Eye (tissue), 1 donor: ENCODE measurements at regions not wholly inside any gene's neighbourhood (a gene's known extent, or its start where the extent isn't known, plus 50 kb on each side); places are given as distances from the start of the nearest gene placed in this dataset.
"Not testable (repeated sequence)": the region's sequence is repeated elsewhere in the genome, so short reads cannot be mapped to it uniquely, and the experiment has no call there.

Experiments used
- DNase-seq: peaks from one replicate; pipeline ENCODE4 v3.0.0-alpha.2; 2015

DNA sequence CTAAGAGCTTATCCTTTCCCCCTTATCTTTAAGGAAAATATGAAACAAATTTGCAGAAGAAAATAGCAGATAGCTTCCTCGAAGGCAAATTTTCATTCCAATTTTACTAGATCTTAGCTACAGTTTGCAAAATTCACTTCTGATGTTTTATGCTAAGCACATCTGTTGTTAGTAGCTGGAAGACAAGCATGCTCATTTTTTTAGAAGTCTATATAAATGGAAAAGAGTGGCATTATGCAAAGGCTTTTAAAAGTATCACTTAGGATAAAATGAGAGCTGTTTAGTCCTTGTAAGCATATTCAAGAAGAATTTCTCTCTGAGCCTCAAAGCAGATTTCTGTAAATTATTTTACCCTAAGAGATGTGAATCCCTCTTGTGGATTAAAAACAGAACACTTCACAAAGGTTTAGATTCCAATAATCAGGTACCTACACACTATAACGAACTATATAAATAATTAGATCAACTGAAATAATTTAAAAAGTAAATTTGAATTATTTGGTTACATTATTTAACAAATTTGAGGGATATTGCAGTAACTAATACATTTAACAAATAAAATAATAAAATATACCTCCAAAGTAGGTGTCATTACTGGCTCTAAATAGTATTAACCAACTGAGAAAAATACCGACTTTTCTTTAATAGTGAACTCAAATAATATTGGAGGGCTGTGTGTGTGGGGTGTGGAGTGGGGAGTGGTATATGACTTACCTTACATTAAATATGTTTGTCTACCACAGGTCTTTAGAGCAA is 307.1 kb downstream of the SEMA3D start:
- no peak for DNase-seq

DNA sequence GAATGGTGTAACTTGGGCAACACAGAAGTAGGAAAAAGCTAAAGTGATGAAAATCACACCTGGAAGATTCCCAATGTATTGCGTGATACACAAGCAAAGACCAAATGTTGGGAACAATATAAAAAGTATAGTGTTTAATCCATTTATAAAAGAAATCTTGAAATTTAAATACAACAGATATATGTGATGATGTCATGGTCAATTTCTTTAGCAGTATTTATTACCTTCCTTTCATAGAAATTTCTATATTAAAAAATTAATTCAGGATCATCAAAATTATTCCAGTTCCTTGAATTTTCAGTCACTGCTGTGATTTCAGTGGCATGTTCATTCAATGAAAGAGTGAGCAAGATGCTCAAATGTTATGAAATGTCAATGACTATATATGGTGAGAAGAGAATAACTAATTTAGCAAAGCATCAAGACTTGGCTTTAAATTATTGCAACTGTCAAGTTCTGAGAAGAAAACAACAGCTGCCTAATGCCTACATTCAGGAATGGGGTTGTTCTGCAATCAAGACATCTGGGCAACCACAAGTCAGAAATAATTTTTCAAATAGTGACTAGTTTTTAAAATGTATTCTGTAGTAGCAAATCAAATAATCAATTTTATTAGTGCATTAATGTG is 308.8 kb downstream of the SEMA3D start:
- DNase-seq: no peak

DNA sequence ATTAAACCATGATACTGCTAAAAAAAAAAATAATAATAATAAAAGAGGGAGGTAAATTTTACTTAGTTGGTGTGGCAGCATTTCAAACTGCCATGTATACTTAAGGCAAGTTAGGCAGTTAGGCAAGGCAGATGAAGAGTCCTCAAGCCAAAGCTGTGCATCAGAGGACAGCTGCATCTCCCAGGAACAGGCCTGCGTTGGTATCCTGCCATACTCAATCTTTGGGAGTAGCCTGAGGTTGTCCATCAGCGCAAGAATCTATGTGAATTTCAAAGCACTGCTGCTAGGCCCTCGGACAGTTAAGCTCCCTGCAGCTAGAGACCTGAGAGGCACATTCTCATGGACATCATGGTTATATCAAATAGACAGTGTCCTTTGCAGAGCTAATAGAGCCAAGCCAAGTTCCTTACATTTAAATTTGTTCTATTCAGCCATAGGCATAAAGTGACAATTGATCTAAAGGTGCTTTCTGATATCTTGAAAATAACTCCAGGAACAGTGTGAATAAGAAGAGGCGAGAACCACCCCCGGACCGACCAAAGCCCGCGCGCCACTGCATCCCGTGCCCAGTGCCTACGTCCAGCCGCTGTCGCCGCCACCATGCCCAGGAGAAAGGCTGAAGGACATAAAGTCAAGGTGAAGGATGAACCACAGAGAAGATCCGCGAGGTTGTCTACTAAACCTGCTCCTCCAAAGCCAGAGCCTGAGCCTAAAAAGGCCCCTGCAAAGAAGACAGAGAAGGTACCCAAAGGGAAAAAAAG is 310.6 kb downstream of the SEMA3D start:
- DNase-seq: no peak

DNA sequence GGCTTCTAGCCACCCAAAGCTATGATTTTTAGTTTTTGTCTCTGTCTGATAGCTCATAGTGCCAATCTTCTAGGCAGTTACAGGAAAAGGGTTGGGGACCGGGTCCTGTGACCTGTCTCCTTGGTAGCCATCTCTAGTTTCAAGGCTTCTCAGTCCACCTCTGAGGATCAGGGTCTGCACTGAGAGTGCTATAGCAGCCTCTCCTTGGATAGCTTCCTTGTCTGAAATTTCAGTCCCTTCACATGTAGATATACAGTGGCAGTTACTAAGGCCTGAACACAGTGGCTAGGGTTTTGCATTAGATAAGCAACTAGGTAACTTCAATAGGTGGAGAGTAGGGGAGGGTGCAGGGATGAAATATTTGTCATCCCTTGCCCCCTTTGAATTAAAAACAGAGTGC is 321.3 kb downstream of the SEMA3D start:
- DNase-seq: no peak

DNA sequence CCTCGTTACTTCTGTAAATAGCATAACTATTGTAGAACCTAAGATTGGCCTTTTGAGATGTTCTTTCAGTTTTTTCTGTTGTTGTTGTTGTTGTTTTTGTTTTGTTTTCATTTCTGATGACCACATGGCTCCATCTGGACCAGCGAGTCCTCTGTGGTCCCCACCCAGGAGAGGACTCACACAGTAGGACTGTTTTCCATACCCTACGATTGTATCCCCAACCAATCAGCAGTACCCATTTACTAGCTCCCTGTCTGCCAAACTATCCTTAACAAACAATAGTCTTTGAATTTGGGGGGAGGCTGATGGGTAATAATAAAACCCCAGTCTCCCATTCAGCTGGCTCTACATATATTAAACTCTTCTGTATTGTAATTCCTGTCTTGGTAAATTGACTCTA is 329.5 kb downstream of the SEMA3D start:
- no peak for DNase-seq

DNA sequence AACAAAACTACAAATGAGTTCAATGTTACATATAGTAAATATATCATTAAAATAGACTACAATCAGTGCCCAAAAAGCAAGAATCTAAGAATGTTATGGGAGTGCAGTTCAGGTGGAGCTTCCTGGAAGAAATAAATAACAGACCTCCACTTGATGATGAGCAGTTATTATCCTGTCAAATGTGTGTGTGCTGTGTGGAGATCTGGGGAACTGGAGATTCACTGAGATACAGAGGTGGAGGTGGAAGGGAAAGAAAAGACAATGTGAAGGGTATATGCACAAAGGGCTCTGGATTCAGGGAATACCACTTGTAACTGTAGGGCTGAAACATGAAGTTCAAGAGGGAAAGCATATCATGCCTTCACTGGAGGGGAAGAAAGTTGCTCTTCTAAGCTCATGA is 331.1 kb downstream of the SEMA3D start:
- no peak for DNase-seq

DNA sequence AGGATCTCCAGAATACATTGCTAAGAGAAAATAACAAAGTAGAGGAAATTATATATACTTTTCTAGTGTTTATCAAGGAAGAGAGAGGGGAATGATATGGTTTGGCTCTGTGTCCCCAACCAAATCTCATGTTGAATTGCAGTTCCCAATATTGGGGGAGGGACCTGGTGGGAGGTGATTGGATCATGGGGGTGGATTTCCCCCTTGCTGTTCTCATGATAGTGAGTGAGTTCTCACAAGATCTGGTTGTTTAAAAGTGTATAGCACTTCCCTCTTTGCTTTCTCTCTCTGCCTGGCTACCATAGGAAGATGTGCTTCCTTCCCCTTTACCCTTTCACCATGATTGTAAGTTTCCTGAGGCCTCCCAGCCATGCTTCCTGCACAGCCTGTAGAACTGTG is 337.9 kb downstream of the SEMA3D start:
- DNase-seq: not testable (repeated sequence)

DNA sequence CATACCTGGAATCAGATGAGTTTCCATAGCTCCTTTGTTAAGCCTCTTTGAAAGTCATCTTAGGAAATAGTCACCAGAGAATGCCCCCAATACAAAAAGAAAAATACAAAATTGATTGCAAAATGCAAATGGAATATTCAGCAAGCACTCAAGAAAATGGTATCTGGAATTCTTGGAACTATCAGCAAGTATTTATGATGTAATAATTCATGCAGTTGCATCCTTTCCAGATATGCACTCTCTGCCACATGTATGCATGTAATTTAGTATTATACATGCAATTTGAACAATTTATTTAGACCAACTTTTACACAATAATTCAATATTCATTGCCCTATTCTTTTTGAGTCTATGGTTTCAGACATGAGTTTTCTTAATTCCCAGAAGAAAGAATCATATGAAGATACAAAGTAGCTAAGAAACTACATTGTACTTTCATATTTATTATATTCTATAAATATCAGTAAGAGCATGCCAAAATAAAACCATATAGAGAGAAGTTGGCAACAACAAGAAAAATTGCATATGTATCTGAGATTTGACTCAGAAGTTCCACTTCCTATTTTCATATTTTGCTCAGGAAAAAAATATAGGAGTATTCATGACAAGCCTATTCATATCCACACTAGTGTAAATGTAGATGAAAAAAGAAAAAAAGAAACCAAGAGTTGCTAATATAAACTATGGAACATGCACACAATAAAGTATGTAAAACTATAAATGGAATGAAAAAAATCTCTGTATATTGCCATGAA is 338.5 kb downstream of the SEMA3D start:
- DNase-seq: no peak

DNA sequence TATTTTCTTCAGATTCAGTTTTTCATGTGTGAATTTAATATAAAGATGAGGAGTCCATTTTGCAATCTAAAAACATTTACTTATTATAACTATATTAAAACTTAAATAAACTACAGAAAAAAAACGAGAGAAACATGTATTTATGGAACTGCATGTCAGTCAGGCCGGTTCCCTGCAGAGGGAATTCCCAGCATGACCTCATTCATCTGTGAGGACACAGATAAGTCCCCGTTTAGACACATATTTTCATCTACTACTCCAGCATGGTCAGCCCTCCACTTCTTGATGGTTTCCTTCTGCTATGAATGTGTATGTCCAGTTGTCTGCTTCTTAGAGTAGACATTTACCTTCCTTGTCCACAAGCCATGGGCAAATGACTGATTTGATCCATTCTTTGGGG is 339.1 kb downstream of the SEMA3D start:
- DNase-seq: no peak

DNA sequence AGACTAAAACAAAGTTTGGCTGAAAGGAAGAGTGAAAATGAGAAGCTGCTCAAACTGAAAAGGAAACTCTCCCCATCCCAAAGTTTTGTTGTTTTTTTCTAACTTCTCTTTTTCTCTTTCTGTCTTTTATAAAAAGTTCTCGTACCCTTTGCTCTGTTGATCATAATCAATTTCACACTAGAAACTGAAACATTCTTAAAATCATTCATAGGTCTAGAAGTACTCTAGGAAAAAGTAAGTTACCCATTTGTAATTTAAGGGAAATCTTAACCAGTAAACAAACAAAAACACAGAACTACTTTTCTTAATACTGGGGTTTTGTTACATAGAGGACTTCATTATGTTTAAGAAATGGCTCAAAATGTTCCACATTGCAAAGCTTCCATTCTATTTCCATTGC is 339.8 kb downstream of the SEMA3D start:
- no peak for DNase-seq

DNA sequence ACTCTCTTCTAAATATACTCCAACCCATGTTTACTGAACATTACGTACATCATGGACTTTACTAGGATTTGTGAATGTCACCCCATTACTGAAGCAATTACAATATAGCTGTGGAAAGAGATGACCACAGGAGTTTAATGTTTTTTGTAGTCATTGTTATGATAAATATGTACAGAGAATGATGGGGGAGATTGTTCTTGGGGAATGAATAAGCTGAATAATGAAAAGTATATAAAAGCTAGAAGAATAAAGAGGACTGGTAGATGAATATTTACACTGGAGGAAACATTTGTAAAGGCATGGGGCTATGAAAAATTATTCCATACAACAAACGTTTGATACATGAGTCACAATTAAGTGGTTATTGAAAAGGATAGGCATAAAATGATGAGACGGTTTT is 340.9 kb downstream of the SEMA3D start:
- no peak for DNase-seq

DNA sequence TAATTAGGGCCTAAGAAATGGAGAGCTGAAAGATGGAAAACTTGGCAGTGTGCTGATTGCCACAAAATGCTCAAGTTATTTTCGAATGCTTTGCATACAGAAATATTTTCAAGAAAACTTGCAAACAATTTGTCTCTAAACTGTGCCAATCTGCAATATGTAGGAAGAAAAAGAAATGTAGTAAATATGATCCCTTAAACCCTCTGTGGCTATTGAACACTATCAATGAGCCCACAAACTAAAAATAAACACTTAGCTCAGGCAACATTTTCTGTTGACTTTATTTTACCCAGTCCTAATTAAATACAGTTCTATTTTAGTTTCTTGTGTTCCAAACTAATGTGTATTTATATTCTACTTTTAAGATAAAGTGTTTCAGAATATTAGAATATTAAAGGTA is 342.1 kb downstream of the SEMA3D start:
- no peak for DNase-seq

DNA sequence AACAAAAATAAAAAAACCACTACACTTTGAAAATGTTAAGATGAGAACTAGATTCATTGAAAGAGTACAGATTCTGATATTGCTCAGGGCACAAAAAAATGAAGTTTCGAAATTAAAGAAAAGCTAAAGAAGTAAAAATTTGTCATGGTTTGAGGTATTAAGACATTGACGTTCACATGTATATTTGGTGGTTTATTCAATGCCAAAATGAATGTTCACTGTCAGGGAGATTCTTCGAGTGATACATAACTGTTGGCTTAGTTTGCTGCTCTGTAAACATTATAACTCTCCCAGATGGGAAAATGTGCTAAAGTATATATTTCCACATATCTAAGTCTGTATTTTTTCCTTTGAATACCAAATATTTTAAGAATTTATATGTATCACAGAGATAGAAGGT is 345.0 kb downstream of the SEMA3D start:
- DNase-seq: no peak

DNA sequence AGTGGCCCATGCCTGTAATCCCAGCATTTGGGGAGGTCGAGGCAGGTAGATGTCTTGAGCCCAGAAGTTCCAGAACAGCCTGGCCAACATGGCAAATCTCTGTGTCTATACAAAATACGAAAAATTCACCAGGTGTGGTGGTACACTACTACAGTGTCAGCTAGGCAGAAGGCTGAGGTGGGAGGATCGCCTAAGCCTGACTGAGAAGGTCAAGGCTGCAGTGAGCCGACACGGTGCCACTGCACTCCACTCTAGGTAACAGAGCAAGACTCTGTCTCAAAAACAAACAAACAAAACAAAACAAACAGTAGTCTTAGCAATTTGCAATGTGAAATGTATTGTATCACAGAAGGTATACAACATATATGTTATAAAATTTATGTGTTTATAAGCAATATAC is 348.0 kb downstream of the SEMA3D start:
- no peak for DNase-seq

DNA sequence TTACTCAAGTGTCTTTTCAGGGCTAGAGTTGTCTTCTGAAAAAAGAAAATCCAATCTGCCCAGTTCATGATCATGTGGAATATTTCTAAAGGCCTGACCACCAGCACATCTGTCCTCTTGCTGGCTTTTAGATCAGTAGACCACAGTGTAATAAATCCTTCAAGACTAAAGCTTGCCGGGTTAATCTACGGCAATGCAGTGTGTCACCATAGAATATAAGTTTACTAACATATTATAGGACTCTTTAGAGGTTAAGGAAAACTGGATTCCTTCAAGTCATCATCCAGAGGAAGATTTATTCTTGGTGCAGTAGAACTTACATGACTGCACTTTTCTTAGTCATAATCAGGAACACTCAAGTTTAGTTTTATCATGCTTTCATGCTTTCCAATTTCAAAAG is 349.5 kb downstream of the SEMA3D start:
- DNase-seq: no peak

DNA sequence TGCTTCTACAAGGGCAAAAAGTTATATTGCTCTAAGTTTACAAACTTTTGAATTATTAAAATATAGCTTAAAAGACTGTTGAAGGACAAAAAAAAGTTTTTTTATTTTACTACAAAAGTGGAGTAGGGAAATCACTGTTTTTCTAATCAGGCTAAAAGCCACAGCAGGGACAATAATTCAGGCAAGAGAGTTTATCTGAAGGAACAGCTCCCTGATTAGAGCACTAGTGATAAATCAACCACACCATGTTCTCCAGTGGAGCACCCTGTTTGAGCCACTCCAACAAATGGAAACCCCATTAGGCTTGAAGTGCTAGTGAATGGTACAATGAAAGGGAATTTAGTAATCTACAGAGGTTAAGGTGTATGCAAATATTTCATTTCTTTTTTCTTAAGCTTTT is 357.1 kb downstream of the SEMA3D start:
- DNase-seq: no peak

DNA sequence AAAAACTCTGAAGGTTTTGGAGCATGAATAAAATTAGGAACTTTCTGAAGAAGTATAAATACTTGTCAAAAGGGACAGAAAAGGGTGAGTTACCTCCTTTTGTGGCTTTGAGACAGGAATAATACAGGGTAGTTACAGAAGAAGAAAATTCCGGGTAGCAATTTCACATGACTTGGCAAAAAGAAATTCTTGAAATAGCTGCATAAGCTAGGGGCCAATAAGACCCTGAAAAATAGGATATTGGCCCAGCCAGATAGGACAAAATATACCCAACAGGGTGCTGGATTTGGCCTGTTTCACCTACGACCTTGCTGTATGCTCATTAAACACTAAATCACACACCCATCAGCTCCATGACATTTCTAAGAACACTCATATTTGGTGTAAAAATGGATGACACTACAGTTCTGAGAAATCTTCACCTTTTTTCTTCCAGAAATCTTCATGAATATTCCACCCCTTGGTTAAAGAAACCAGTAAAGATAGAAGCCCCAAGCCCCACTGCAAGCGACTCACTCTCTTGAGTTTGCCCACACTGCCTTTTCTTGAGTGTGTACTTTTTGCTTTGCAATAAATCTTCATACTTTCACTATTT is 362.7 kb downstream of the SEMA3D start:
- DNase-seq: no peak

DNA sequence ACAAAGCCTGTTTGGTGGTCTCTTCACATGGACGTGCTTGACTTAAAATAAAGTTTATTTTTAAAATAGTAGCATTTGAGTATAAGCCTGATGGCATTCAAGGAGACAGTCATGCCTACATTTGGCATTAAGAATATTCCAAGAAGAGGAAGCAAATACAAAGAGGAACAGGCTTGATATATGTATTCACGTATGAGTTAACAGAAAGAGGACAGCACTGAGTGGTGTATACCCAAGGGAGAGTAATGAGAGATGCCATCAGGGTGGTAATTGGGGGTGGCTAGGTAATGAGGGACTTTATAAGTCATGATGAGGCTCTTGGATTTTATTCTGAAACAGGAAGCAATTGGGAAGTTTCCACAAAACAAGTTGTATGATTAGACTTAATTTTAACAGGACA is 363.3 kb downstream of the SEMA3D start:
- no peak for DNase-seq

DNA sequence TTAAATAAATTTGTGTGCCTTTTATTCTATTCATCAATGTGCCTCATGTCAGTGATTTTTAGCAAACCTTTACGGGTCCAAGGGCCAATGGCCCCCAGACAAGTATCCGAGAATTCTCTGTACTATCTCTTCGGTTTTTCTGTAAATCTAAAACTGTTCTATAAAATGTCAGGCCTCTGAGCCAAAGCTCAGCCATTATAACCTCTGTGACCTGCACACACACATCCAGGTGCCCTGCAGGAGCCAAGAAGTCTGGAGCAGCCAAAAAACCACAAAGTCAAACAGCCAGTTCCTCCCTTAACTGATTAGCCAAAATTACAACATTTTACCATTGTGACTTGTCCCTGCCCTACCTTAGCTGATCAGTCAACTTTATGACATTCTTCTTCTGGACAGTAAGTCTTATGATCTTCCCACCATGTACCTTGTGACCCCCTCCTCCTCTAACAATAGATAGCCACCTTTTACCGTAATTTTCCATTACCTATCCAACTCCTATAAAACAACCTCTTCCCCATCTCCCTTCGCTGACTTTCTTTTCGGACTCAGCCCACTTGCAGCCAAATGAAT is 363.8 kb downstream of the SEMA3D start:
- no peak for DNase-seq

DNA sequence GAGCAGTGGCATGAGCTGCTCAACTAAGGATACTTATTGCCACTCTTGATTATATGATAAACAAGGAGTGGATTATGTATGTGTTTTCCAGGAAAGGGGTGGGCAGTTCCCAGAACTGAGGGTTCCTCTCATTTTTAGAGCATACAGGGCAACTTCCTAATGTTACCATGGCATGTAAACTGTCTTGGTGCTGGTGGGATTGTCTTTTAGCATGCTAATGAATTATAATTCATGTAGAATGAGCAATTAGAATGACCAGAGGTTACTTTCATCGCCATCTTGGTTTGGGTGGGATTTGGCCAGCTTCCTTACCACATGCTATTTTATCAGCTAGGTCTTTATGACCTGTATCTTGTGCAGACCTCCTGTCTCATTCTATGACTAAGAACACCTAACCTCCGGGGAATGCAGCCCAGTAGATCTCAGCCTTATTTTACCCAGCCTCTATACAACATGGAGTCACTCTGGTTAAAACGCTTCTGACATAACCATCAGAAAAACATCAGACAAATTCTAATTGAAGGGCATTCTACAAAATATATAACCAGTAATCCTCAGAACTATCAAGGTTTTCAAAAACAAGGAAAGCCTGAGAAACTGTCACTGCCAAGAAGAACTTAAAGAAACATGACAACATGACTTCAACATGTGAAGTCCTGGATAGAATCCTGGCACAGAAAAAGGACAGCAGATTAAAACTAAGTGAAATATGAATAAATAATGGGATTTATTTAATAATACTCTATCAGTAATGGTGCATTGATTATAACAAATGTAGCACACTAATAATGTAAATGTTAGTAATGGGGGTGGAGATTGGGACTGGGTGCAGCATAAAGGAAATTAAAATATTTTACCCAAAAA is 365.0 kb downstream of the SEMA3D start:
- no peak for DNase-seq

DNA sequence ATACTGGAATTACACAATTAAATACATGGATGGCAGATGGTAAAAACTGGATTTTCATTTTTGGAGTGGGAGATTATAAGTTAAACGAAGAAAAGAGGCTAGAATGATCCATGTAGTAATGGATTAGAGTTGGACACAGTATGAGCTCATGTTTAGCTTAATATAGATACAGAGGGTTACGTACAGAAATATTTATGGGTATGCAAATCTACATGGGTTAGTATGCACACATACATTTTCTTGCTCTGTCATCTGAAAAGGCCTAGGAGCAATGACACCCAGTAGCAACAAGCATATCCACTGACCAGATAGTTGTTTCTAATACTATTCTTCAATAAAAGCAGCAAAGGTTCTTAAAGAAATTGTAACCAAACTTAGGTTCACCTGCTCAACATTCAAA is 366.4 kb downstream of the SEMA3D start:
- DNase-seq: no peak

DNA sequence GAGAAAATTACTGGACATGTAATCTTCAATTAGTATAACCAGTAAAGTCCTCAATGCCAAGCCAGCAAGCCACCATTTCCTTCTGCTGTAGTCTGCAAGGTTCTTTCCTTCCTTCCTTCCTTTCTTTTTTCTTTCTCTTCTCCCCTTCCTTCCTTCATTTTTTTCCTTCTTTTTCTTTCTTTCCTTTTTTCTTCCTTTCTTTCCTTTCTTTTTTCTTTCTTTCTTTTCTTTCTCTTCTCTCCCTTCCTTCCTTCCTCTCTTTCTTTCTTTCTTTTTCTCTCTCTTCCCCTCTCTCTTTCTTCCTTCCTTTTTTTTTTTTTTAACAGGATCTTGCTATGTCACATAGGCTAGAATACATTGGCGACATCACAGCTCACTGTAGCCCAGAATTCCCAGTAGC is 369.8 kb downstream of the SEMA3D start:
- DNase-seq: no peak
